Endothelial cell of umbilical vein (primary cell): ENCODE measurements at regions not wholly inside any gene's neighbourhood (a gene's known extent, or its start where the extent isn't known, plus 50 kb on each side); places are given as distances from the start of the nearest gene placed in this dataset.

Source experiments
- BruUV-seq: library from RNA; stranded (reverse); fragments of 400-500 nt; replicated peaks from 2 replicates; lab custom pipeline; 2021; lab: Mats Ljungman, UMichigan
- CTCF ChIA-PET: fragments of 300-600, 350-600 bp; sonication (Branson Sonifier 250); formaldehyde crosslinking; loops from one replicate; lab custom pipeline; 2021; ENCODE audit warnings: antibody characterized with exemption, inconsistent platforms; lab: Charles Lee
- POLR2A ChIA-PET: fragments of 300-600, 350-600 bp; sonication (Branson Sonifier 250); formaldehyde crosslinking; loops from one replicate; lab custom pipeline; 2021; ENCODE audit warnings: antibody characterized with exemption, inconsistent platforms; lab: Charles Lee
- DNase-seq: peaks from one replicate; pipeline ENCODE4 v3.0.0-alpha.2; 2011; ENCODE audit warnings: low read depth, low spot score
- FAIRE-seq: peaks from 2 replicates; lab custom pipeline; 2011; peaks lifted over from hg19 to GRCh38; lab: Jason Lieb, UNC
- H2AFZ ChIP-seq: 2 replicates; pipeline ENCODE4 v1.6.0; 2012; ENCODE audit warnings: low read depth, low read length, control low read depth, inconsistent platforms
- H3K27ac ChIP-seq: 2 replicates; pipeline ENCODE4 v1.5.1; 2011; ENCODE audit warnings: low read depth, mild to moderate bottlenecking, control low read depth, low read length, moderate library complexity; ENCODE audit not compliant: insufficient read depth
- H3K27me3 ChIP-seq, 2 experiments: 2 replicates each; pipeline versions ENCODE4 v1.6.0 to v1.6.1; 2011; ENCODE audit warnings: low read length in 2 of 2, mixed read lengths in 1 of 2; ENCODE audit not compliant: control insufficient read depth in 2 of 2, insufficient read depth in 2 of 2
- H3K36me3 ChIP-seq, 2 experiments: 2 replicates in 1 of 2; 3 replicates in 1 of 2; pipeline ENCODE4 v1.5.1; 2011; ENCODE audit warnings: low read length in 2 of 2, mild to moderate bottlenecking in 1 of 2, moderate library complexity in 1 of 2; ENCODE audit not compliant: control insufficient read depth in 2 of 2, insufficient read depth in 2 of 2; ENCODE audit errors: extremely low read depth in 1 of 2
- H3K4me1 ChIP-seq: 3 replicates; pipeline ENCODE4 v1.5.1; 2011; ENCODE audit warnings: mild to moderate bottlenecking, low read length; ENCODE audit not compliant: control insufficient read depth, insufficient read depth; ENCODE audit errors: extremely low read depth
- H3K4me2 ChIP-seq: 2 replicates; pipeline ENCODE4 v1.6.1; 2011; ENCODE audit warnings: low read length, control low read depth, mixed read lengths; ENCODE audit not compliant: insufficient read depth
- H3K4me3 ChIP-seq, 3 experiments: fragments of 200-600 bp in 1 of 3; sonication (generic), shearing (Covaris generic) in 1 of 3; replicated peaks in 1 of 3; 2 replicates each; pipeline ENCODE4 v1.5.1; 2011 to 2016; ENCODE audit warnings: control low read depth in 3 of 3, low read length in 3 of 3, mild to moderate bottlenecking in 2 of 3, inconsistent platforms in 1 of 3, low read depth in 1 of 3, moderate library complexity in 1 of 3; ENCODE audit not compliant: insufficient read depth in 1 of 3
- H3K79me2 ChIP-seq: 2 replicates; pipeline ENCODE4 v1.6.0; 2012; ENCODE audit warnings: low read length, inconsistent platforms; ENCODE audit not compliant: control insufficient read depth, insufficient read depth
- H3K9ac ChIP-seq: replicated peaks from 2 replicates; pipeline ENCODE3; 2011; ENCODE audit warnings: low read length, control low read depth; ENCODE audit not compliant: insufficient read depth; ENCODE audit errors: extremely low read depth
- H3K9me1 ChIP-seq: replicated peaks from 3 replicates; pipeline ENCODE4 v1.6.0; 2011; ENCODE audit warnings: mild to moderate bottlenecking, low read length; ENCODE audit not compliant: control insufficient read depth, insufficient read depth; ENCODE audit errors: extremely low read depth
- H3K9me3 ChIP-seq: replicated peaks from 2 replicates; pipeline ENCODE4 v1.5.1; 2012; ENCODE audit warnings: low read length, inconsistent platforms; ENCODE audit not compliant: control insufficient read depth, insufficient read depth
- H4K20me1 ChIP-seq: replicated peaks from 2 replicates; pipeline ENCODE3; 2011; ENCODE audit warnings: mild to moderate bottlenecking, low read length; ENCODE audit not compliant: control insufficient read depth, insufficient read depth; ENCODE audit errors: extremely low read depth
- EZH2 ChIP-seq: IDR thresholded peaks from 2 replicates; pipeline ENCODE4 v1.6.1; 2012; ENCODE audit warnings: borderline replicate concordance, low read depth, mild to moderate bottlenecking, moderate library complexity, low read length, inconsistent platforms; ENCODE audit not compliant: severe bottlenecking
- FOS ChIP-seq: IDR thresholded peaks from 2 replicates; pipeline ENCODE4 v1.6.1; 2011; ENCODE audit warnings: mild to moderate bottlenecking, low read length, moderate library complexity, borderline replicate concordance; ENCODE audit not compliant: insufficient read depth
- GATA2 ChIP-seq: IDR thresholded peaks from 2 replicates; pipeline ENCODE4 v1.7.0; 2011; ENCODE audit warnings: low read depth, mild to moderate bottlenecking, moderate library complexity, mixed read lengths, low read length; ENCODE audit not compliant: insufficient read length, insufficient read depth
- JUN ChIP-seq: IDR thresholded peaks from 2 replicates; pipeline ENCODE4 v1.6.1; 2011; ENCODE audit warnings: borderline replicate concordance, low read depth; ENCODE audit not compliant: insufficient read length, insufficient read depth
- MYC ChIP-seq: IDR thresholded peaks from one replicate; pipeline ENCODE4 v1.6.1; 2011; ENCODE audit warnings: mild to moderate bottlenecking, low read depth, low read length
- POLR2A ChIP-seq: IDR thresholded peaks from 2 replicates; pipeline ENCODE4 v1.6.1; 2012; ENCODE audit warnings: low read depth, mild to moderate bottlenecking, control low read depth, low read length
- POLR2AphosphoS5 ChIP-seq: IDR thresholded peaks from 2 replicates; pipeline ENCODE4 v1.6.1; 2012; ENCODE audit warnings: low read depth, mild to moderate bottlenecking, control low read depth, low read length, moderate library complexity; ENCODE audit not compliant: insufficient read depth
- dilution Hi-C: fragments of 300-500 bp; cut with MboI; formaldehyde crosslinking; loops from one replicate; pipeline ENCODE4 v1.15.0; 2019; ENCODE audit warnings: low sequenced_read_pairs; ENCODE audit not compliant: extremely low pct_ligation_motif_present
- intact Hi-C: fragments of 100-400 bp; cut with micrococcal nuclease; formaldehyde crosslinking; loops from one replicate; pipeline ENCODE4 v1.10.0; 2022
- TF ChIP-seq, protein P1 (sequence below), 2 donors: IDR thresholded peaks; 1 replicate in 1 of 2; 2 replicates in 1 of 2; pipeline ENCODE4 v1.5.1; 2011; ENCODE audit warnings: low read length in 2 of 2, mild to moderate bottlenecking in 2 of 2, moderate library complexity in 2 of 2, control low read depth in 1 of 2, inconsistent platforms in 1 of 2, low read depth in 1 of 2; ENCODE audit not compliant: insufficient read depth in 1 of 2; ENCODE audit errors: extremely low read depth in 1 of 2
- TF ChIP-seq, protein P2 (sequence below): IDR thresholded peaks from 2 replicates; pipeline ENCODE4 v1.6.1; 2011; ENCODE audit not compliant: insufficient read depth, insufficient read length

DNA sequence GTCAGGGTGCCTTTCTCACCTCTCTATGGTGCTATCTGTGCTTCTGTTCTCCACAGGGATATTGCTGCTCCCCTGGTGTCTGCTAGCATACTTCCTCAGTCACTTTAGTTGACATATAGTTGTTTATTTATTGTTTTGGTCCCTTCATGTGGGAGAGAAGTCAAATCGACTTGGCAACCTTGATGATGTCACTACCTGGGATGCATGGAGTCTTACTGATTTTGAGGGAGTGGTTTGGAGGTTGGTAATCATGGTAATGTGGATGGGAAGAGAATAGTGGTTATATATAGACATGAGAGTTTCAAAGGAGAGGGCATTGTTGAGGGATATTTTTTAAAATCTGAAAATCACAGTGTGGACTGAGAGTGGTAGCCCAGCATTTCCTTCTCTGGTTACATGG is 73.6 kb upstream of the FBXO33 start:
- CTCF ChIA-PET, result no interaction called here
- POLR2A ChIA-PET, result no interaction called here
- TF ChIP-seq EZH2 (no peak), GATA2 (no peak), MYC (no peak), FOS (no peak), JUN (no peak), POLR2AphosphoS5 (no peak), POLR2A (no peak)
- TF ChIP-seq, protein P1, sequence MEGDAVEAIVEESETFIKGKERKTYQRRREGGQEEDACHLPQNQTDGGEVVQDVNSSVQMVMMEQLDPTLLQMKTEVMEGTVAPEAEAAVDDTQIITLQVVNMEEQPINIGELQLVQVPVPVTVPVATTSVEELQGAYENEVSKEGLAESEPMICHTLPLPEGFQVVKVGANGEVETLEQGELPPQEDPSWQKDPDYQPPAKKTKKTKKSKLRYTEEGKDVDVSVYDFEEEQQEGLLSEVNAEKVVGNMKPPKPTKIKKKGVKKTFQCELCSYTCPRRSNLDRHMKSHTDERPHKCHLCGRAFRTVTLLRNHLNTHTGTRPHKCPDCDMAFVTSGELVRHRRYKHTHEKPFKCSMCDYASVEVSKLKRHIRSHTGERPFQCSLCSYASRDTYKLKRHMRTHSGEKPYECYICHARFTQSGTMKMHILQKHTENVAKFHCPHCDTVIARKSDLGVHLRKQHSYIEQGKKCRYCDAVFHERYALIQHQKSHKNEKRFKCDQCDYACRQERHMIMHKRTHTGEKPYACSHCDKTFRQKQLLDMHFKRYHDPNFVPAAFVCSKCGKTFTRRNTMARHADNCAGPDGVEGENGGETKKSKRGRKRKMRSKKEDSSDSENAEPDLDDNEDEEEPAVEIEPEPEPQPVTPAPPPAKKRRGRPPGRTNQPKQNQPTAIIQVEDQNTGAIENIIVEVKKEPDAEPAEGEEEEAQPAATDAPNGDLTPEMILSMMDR (IDR thresholded peaks at IDR 0.05; ENCODE audit: extremely low read depth in 1 of 2, insufficient read depth in 1 of 2, low read depth in 1 of 2, low read length in 2 of 2), result no peak
- TF ChIP-seq, protein P2, sequence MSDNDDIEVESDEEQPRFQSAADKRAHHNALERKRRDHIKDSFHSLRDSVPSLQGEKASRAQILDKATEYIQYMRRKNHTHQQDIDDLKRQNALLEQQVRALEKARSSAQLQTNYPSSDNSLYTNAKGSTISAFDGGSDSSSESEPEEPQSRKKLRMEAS, result no peak
- no peak overlapping the region for H3K9ac ChIP-seq
- H3K4me3 ChIP-seq, result no peak overlapping the region
- no peaks in the 10 kb centered on the region for H3K9me1 ChIP-seq
- intact Hi-C loops, result no loop called here
- no peak overlapping the region for H3K4me2 ChIP-seq
- H2AFZ ChIP-seq, result no peak overlapping the region
- H4K20me1 ChIP-seq, result no peaks in the 10 kb centered on the region
- no peak overlapping the region for H3K27ac ChIP-seq
- no peaks in the 10 kb centered on the region for H3K27me3 ChIP-seq
- no peaks in the 10 kb centered on the region for H3K79me2 ChIP-seq
- FAIRE-seq (no peak), DNase-seq (no peak)
- H3K36me3 ChIP-seq, result no peaks in the 10 kb centered on the region
- dilution Hi-C loops, result no loop called here
- BruUV-seq, result no TSS peak
- no peaks in the 10 kb centered on the region for H3K4me1 ChIP-seq
- H3K9me3 ChIP-seq, result no peaks in the 10 kb centered on the region
